OCI-M1 (cell line): ENCODE measurements at regions not wholly inside any gene's neighbourhood (a gene's known extent, or its start where the extent isn't known, plus 50 kb on each side); places are given as distances from the start of the nearest gene placed in this dataset.
"Not testable (repeated sequence)": the region's sequence is repeated elsewhere in the genome, so short reads cannot be mapped to it uniquely, and the experiment has no call there.

Source experiments
- DNase-seq: peaks from one replicate; lab custom pipeline; 2025; lab: John Stamatoyannopoulos, UW

GRCh38 chr20:60170116-60170515 is 211.9 kb downstream of the CDH26 start:
- DNase-seq, result peak; percentile 36

- DNase-seq, result no peak
Observed at GRCh38 chr20:60171313-60171712, 213.1 kb downstream of the CDH26 start.

GRCh38 chr20:60171738-60172137 is 213.5 kb downstream of the CDH26 start:
- no peak for DNase-seq

- no peak for DNase-seq
Observed at GRCh38 chr20:60172346-60172984, 214.2 kb downstream of the CDH26 start.

- DNase-seq, result no peak
Observed at GRCh38 chr20:60177080-60177479, 218.9 kb downstream of the CDH26 start.

DNA sequence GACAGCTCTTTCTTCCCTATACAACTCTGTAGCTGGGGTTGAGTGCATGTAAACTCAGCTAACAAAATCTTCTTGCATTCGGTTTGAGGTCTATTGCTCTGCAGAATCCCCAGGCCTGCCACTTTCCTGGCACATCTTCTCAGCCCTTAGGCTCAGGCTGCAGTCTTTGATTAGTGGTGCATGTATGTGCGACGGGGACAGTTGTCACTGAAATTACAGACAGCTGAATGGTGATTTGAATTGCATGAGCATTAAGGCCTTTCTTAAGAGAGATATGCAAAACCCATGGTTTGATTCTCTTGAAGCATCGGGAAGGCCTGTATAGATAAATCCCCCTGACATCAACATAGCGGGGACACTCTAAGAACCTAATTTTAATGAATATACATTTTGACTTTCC is 222.8 kb downstream of the CDH26 start:
- no peak for DNase-seq

- no peak for DNase-seq
Observed at GRCh38 chr20:60186412-60186811, 228.2 kb downstream of the CDH26 start.

GRCh38 chr20:60187683-60188082 is 229.5 kb downstream of the CDH26 start:
- no peak for DNase-seq

GRCh38 chr20:60191014-60191413 is 232.8 kb downstream of the CDH26 start:
- DNase-seq, result no peak

DNA sequence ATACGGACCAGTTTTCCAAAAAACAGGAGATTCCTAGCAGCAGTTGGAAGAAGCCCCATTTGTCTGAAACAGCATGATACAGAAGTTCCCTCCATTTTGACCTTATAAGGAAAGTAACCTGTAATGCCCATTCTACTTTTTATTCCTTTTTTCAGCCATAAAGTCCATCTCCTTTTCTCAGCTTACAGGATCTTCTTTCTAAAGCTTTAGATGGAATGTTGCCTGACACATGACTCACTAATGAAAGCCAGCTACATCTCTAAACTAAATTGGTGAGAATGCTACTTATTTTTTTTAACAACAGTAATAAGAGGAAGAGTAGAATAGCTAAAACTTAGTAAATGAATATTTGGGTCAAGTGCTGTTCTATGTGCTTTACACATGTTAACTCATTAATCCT is 234.1 kb downstream of the CDH26 start:
- no peak for DNase-seq

DNA sequence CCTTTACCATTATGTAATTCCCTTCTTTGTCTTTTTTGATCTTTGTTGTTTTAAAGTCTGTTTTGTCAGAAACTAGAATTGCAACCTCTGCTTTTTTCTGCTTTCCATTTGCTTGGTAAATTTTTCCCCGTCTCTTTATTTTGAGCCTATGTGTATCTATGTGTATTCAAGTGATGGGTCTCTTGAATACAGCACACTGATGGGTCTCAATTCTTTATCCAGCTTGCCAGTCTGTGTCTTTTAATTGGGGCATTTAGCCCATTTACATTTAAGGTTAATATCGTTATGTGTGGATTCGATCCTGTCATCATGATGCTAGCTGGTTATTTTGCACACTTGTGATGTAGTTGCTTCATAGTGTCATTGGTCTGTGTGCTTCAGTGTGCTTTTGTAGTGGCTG is 240.9 kb downstream of the CDH26 start:
- not testable (repeated sequence) for DNase-seq

GRCh38 chr20:60199866-60200265 is 241.6 kb downstream of the CDH26 start:
- DNase-seq, result no peak

DNA sequence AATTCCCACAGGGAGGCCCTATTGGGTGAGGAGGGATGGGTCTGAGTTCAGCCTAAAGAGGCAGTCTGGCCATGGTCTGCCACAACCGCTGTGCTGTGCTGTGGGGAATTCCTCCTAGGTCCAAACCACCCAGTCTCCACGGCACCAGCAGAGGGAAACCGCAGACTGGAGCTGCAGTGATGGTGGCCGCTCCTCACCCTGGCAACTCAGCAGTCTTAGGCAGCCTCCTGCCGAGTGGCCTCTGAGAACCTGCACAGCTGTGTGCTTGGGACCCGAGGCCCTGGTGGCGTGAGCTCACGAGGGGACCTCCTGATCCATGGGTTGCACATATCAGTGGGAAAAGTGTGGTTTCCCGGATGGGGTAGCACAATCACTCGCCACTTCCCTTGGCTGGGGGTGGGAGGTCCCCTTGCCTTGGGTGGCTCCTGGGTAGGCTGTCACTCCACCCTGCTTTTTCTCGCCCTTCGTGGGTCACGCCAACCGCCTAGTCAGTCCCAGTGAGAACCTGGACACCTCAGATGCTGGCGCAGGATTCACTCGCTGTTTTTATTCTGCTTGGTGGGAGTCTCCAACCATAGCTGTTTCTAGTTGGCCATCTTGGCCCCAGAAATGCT is 242.2 kb downstream of the CDH26 start:
- no peak for DNase-seq

GRCh38 chr20:60201198-60201835 is 243.1 kb downstream of the CDH26 start:
- no peak for DNase-seq

GRCh38 chr20:60202046-60202445 is 243.8 kb downstream of the CDH26 start:
- DNase-seq, result no peak

DNA sequence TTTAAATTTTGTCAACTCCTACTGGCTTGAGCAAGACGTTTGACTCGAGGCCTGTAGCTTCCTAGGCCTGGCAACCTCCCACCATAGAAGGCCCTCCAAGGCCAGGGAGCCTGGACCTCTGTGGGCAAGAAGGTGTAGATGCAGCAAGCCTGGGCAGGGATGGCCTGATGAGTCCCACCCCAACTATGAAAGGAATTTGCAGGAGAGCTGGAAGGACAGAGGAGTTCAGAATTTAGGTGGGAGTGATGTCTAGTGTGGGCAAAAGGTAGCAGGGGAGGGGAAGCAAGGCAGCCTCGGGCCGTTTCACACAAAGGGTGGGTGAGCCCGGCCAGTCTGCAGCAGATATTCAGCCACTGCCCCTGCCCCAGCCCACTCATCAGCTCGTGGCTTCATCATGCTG is 245.2 kb downstream of the CDH26 start:
- DNase-seq, result no peak

DNA sequence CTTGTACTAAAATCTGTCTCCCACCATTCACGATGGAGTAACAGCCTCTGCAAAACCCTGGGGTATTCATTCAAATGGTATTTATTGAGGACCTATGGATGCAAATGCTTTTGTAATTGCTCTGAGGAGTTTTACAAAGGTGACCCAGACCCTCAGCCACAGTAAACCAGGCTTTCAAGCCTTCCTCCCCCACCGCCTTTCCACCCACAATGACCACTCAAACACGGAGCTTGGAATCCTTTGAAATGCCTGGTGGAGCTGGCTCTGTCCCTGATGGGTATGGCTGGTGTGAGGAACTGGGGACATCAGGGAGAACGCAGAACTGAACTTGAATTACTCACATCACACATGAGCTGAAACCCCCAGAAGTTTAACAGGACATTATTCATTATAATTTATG is 246.4 kb downstream of the CDH26 start:
- DNase-seq, result no peak

GRCh38 chr20:60206259-60206658 is 248.0 kb downstream of the CDH26 start:
- peak; percentile 38 for DNase-seq

GRCh38 chr20:60209048-60209447 is 250.8 kb downstream of the CDH26 start:
- DNase-seq, result no peak

DNA sequence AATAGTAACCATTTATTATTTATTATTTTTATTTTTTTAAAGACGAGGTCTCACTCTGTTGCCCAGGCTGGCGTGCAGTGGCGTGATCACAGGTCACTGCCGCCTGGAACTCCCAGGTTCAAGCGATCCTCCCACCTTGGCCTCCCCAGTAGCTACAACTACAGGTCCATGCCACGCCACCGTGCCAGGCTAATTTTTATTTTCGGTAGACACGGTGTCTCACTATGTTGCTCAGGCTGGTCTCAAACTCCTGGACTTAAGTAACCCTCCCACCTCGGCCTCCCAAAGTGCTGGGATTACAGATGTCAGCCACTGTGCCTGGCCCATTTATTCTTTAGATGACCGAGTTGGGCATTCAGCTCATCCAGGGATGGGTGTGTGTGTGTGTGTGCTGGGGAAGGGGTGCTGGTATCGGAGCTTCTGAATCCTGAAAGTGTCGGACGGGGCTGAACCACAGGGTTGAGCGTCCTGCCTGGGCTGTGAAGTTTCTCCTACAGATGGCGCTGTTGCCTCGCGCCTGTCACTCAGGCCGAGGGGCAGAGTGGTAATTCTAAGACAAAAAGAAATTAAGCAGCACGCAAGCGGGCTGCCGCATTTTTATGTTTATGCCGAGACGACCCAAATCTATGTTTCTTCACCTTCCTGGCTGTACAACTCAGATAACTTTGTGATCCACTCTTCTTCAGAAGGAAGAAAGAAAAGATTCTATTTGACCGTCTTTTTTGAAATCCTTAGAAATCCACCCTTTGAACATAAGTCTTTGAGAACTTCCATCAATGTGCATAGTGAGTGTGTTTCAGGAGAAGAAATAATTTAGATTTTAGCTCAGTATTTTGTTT is 252.8 kb downstream of the CDH26 start:
- DNase-seq, result peak; percentile 77

DNA sequence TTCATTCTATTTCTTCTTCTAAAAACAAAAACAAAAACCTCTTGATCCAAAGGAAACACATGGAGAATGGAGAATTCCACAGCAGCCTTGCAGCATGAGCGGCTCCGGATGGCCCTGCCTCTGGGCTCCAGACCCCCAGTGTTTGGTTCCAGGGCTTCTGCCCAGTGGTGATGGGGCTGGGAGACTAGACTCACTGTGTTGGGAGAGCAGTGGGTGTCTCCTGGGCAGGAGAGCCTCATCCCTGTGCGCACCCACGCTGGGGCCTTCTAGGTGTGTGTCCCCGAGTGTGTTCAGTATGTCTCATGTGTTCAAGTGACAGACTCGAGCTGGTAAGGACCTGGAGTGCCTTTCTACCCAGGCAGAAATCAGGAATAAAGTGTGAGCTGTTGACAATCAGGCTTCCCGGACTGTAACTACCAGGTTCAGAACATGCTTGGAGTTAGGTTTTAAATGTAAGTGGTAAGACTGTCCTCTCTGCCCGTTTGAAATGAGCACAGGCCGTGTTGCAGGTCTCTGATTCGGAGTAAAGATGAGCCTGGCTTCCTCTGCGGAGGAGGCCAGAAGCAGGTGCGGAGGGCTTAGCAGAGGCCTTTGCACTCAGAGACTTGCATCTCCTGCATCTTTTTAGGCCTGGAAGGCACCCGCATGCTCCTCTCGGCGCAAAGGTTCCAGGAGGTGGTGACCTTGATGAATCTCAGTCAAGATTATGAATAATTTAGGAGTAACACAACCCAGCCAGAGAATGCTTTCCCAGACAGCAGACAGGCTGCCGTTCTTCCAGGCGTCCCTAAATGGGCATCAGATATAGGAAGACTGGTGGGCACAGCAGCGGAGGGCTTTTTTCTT is 253.6 kb downstream of the CDH26 start:
- DNase-seq, result no peak

GRCh38 chr20:60212695-60213094 is 254.5 kb downstream of the CDH26 start:
- no peak for DNase-seq
